Keratinocyte (primary cell): ENCODE measurements at regions not wholly inside any gene's neighbourhood (a gene's known extent, or its start where the extent isn't known, plus 50 kb on each side); places are given as distances from the start of the nearest gene placed in this dataset.

Source experiments
- DNase-seq: peaks from one replicate; pipeline ENCODE4 v3.0.0-alpha.2; 2011; ENCODE audit warnings: low read depth, missing footprints, low spot score
- FAIRE-seq: peaks from 2 replicates; lab custom pipeline; 2011; peaks lifted over from hg19 to GRCh38; lab: Jason Lieb, UNC
- H2AFZ ChIP-seq: 2 replicates; pipeline ENCODE4 v1.6.0; 2012; ENCODE audit warnings: low read length, control low read depth, inconsistent platforms; ENCODE audit not compliant: control insufficient read depth
- H3K27ac ChIP-seq: 2 replicates; pipeline ENCODE4 v1.5.1; 2011; ENCODE audit warnings: low read length; ENCODE audit not compliant: control insufficient read depth, insufficient read depth
- H3K27me3 ChIP-seq: 3 replicates; pipeline ENCODE4 v1.6.0; 2011; ENCODE audit warnings: low read length; ENCODE audit not compliant: control insufficient read depth, insufficient read depth; ENCODE audit errors: extremely low read depth
- H3K36me3 ChIP-seq, 2 experiments: 2 replicates in 1 of 2; 3 replicates in 1 of 2; pipeline ENCODE4 v1.5.1; 2011; ENCODE audit warnings: low read length in 2 of 2, mild to moderate bottlenecking in 1 of 2; ENCODE audit not compliant: control insufficient read depth in 2 of 2, insufficient read depth in 2 of 2; ENCODE audit errors: extremely low read depth in 1 of 2
- H3K4me1 ChIP-seq: 3 replicates; pipeline ENCODE4 v1.5.1; 2011; ENCODE audit warnings: low read length; ENCODE audit not compliant: control insufficient read depth, insufficient read depth; ENCODE audit errors: extremely low read depth
- H3K4me2 ChIP-seq: 3 replicates; pipeline ENCODE4 v1.6.0; 2011; ENCODE audit warnings: low read depth, low read length; ENCODE audit not compliant: control insufficient read depth, insufficient read depth; ENCODE audit errors: extremely low read depth
- H3K4me3 ChIP-seq, 3 experiments: fragments of 200-600 bp in 1 of 3; sonication (generic) in 1 of 3; 2 replicates in 2 of 3; 3 replicates in 1 of 3; pipeline ENCODE4 v1.5.1; 2011 to 2016; ENCODE audit warnings: low read length in 3 of 3, mild to moderate bottlenecking in 3 of 3, control low read depth in 2 of 3, inconsistent platforms in 1 of 3, low read depth in 1 of 3, mixed read lengths in 1 of 3, mixed run types in 1 of 3, moderate library complexity in 1 of 3; ENCODE audit not compliant: control insufficient read depth in 2 of 3, insufficient read depth in 2 of 3; ENCODE audit errors: extremely low read depth in 1 of 3
- H3K79me2 ChIP-seq: 2 replicates; pipeline ENCODE4 v1.6.0; 2012; ENCODE audit warnings: low read length; ENCODE audit not compliant: control insufficient read depth, insufficient read depth
- H3K9ac ChIP-seq: 3 replicates; pipeline ENCODE4 v1.6.0; 2011; ENCODE audit warnings: low read length; ENCODE audit not compliant: control insufficient read depth, insufficient read depth; ENCODE audit errors: extremely low read depth
- H3K9me1 ChIP-seq: 3 replicates; pipeline ENCODE4 v1.6.0; 2011; ENCODE audit warnings: low read length; ENCODE audit not compliant: control insufficient read depth, insufficient read depth; ENCODE audit errors: extremely low read depth
- H3K9me3 ChIP-seq: 2 replicates; pipeline ENCODE4 v1.5.1; 2012; ENCODE audit warnings: low read depth, low read length; ENCODE audit not compliant: control insufficient read depth
- H4K20me1 ChIP-seq: 3 replicates; pipeline ENCODE4 v1.6.0; 2011; ENCODE audit warnings: low read length; ENCODE audit not compliant: control insufficient read depth, insufficient read depth; ENCODE audit errors: extremely low read depth
- CTCF ChIP-seq, 3 experiments: IDR thresholded peaks in 1 of 3; conservative IDR thresholded peaks in 1 of 3; optimal IDR thresholded peaks in 1 of 3; 2 replicates in 2 of 3; 3 replicates in 1 of 3; pipeline versions ENCODE3 to v1.5.1; 2011; ENCODE audit warnings: low read length in 3 of 3, mild to moderate bottlenecking in 3 of 3, moderate library complexity in 2 of 3, control low read depth in 1 of 3, inconsistent platforms in 1 of 3; ENCODE audit not compliant: insufficient read depth in 2 of 3; ENCODE audit errors: extremely low read depth in 1 of 3
- EZH2 ChIP-seq: IDR thresholded peaks from one replicate; pipeline ENCODE4 v1.6.1; 2012; ENCODE audit warnings: inconsistent platforms, mild to moderate bottlenecking, low read length, moderate library complexity
- dilution Hi-C: fragments of 300-500 bp; cut with MboI; formaldehyde crosslinking; loops from one replicate; pipeline ENCODE4 v1.7.0; 2020; ENCODE audit warnings: low sequenced_read_pairs; ENCODE audit not compliant: extremely low pct_ligation_motif_present

GRCh38 chr3:96712792-96713191 lies 101.6 kb upstream of the EPHA6 start:
- Histone ChIP-seq H3K79me2 (no peaks in the 10 kb centered on the region), H3K9ac (no peak overlapping the region), H4K20me1 (no peaks in the 10 kb centered on the region), H3K4me2 (no peak overlapping the region), H3K27me3 (no peaks in the 10 kb centered on the region), H3K36me3 (no peaks in the 10 kb centered on the region), H2AFZ (no peak overlapping the region), H3K4me1 (no peaks in the 10 kb centered on the region), H3K4me3 (no peak overlapping the region), H3K27ac (no peak overlapping the region), H3K9me1 (no peaks in the 10 kb centered on the region), H3K9me3 (no peaks in the 10 kb centered on the region)
- dilution Hi-C loops = no loop called here
- DNase-seq (no peak), FAIRE-seq (no peak)
- TF ChIP-seq CTCF (optimal IDR thresholded peaks at IDR 0.05 in 1 of 3, IDR thresholded peaks at IDR 0.05 in 1 of 3, conservative IDR thresholded peaks at IDR 0.05 in 1 of 3; ENCODE audit: extremely low read depth in 1 of 3, insufficient read depth in 2 of 3, low read length in 3 of 3) = no peak
- no peak for TF ChIP-seq EZH2

- no peak overlapping the region for H3K9ac ChIP-seq
- dilution Hi-C loops = no loop called here
- FAIRE-seq (no peak), DNase-seq (no peak)
- H3K36me3 ChIP-seq = no peaks in the 10 kb centered on the region
- no peaks in the 10 kb centered on the region for H3K27me3 ChIP-seq
- H3K9me1 ChIP-seq = no peaks in the 10 kb centered on the region
- H3K4me3 ChIP-seq = no peak overlapping the region
- H3K9me3 ChIP-seq = no peaks in the 10 kb centered on the region
- no peaks in the 10 kb centered on the region for H3K4me1 ChIP-seq
- no peaks in the 10 kb centered on the region for H4K20me1 ChIP-seq
- no peak overlapping the region for H3K4me2 ChIP-seq
- H2AFZ ChIP-seq = no peak overlapping the region
- TF ChIP-seq CTCF (optimal IDR thresholded peaks at IDR 0.05 in 1 of 3, IDR thresholded peaks at IDR 0.05 in 1 of 3, conservative IDR thresholded peaks at IDR 0.05 in 1 of 3; ENCODE audit: extremely low read depth in 1 of 3, insufficient read depth in 2 of 3, low read length in 3 of 3) (no peak), EZH2 (no peak)
- no peak overlapping the region for H3K27ac ChIP-seq
- no peaks in the 10 kb centered on the region for H3K79me2 ChIP-seq
Measured at GRCh38 chr3:96719921-96720320, 94.5 kb upstream of the EPHA6 start.
